Liver (tissue), 3 donors: ENCODE measurements at regions not wholly inside any gene's neighbourhood (a gene's known extent, or its start where the extent isn't known, plus 50 kb on each side); places are given as distances from the start of the nearest gene placed in this dataset.

Experiments used
- HNF4G ChIP-seq: IDR thresholded peaks from 2 replicates; pipeline ENCODE4 v1.6.1; 2016; ENCODE audit warnings: antibody characterized with exemption
- JUND ChIP-seq, 2 donors: IDR thresholded peaks; 2 replicates each; pipeline ENCODE4 v1.6.1; 2016; ENCODE audit warnings: antibody characterized with exemption in 2 of 2
- RXRA ChIP-seq, 2 donors: IDR thresholded peaks; 2 replicates each; pipeline ENCODE4 v1.6.1; 2017 to 2018; ENCODE audit warnings: antibody characterized with exemption in 2 of 2, mild to moderate bottlenecking in 1 of 2
- TAF1 ChIP-seq: conservative IDR thresholded peaks from 2 replicates; pipeline ENCODE4 v1.6.1; 2016; ENCODE audit warnings: antibody characterized with exemption, mild to moderate bottlenecking
- YY1 ChIP-seq: IDR thresholded peaks from 2 replicates; pipeline ENCODE4 v1.6.1; 2016; ENCODE audit warnings: antibody characterized with exemption, mild to moderate bottlenecking
- TF ChIP-seq, protein P1 (sequence below): fragments of 150-350 bp; IDR thresholded peaks from 2 replicates; pipeline ENCODE4 v1.5.1; 2017; ENCODE audit warnings: improper control_type of control experiment, low read depth, low read length; ENCODE audit not compliant: missing input control
- TF ChIP-seq, protein P2 (sequence below): IDR thresholded peaks from 2 replicates; pipeline ENCODE4 v1.6.1; 2016; ENCODE audit warnings: antibody characterized with exemption, mild to moderate bottlenecking
- TF ChIP-seq, protein P3 (sequence below): IDR thresholded peaks from 2 replicates; pipeline ENCODE4 v1.6.1; 2016; ENCODE audit warnings: antibody characterized with exemption
- TF ChIP-seq, protein P4 (sequence below): IDR thresholded peaks from 2 replicates; pipeline ENCODE4 v1.6.1; 2016; ENCODE audit warnings: antibody characterized with exemption
- donor health status: healthy.
- donor health status: healthy.

DNA sequence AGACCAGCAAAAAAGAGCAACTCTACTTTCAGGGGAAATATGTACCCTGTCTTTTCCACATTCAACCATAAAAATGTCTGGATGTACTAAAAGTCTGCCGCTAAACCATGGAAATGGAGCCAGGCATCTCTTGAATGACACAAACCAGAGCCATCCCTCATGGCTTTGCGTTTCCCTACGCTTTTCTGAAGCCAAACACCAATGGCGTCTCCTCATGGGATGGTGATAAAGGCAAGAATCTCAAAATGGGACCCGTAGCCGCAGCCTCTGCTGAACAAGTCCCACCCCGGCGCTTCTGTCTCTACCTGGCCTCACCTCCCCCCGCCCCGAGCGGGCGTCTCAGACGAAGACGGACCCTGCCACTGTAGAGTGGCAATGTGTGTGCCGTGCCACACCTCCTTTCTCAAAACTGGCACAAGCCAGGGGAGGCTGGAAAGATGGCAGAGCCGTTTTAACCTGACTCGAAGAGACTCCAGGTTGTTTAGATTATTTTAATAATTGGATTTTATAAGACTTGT is 80.3 kb upstream of the AFDN start:
- TF ChIP-seq, protein P1, sequence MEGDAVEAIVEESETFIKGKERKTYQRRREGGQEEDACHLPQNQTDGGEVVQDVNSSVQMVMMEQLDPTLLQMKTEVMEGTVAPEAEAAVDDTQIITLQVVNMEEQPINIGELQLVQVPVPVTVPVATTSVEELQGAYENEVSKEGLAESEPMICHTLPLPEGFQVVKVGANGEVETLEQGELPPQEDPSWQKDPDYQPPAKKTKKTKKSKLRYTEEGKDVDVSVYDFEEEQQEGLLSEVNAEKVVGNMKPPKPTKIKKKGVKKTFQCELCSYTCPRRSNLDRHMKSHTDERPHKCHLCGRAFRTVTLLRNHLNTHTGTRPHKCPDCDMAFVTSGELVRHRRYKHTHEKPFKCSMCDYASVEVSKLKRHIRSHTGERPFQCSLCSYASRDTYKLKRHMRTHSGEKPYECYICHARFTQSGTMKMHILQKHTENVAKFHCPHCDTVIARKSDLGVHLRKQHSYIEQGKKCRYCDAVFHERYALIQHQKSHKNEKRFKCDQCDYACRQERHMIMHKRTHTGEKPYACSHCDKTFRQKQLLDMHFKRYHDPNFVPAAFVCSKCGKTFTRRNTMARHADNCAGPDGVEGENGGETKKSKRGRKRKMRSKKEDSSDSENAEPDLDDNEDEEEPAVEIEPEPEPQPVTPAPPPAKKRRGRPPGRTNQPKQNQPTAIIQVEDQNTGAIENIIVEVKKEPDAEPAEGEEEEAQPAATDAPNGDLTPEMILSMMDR, result no peak
- TF ChIP-seq, protein P2, sequence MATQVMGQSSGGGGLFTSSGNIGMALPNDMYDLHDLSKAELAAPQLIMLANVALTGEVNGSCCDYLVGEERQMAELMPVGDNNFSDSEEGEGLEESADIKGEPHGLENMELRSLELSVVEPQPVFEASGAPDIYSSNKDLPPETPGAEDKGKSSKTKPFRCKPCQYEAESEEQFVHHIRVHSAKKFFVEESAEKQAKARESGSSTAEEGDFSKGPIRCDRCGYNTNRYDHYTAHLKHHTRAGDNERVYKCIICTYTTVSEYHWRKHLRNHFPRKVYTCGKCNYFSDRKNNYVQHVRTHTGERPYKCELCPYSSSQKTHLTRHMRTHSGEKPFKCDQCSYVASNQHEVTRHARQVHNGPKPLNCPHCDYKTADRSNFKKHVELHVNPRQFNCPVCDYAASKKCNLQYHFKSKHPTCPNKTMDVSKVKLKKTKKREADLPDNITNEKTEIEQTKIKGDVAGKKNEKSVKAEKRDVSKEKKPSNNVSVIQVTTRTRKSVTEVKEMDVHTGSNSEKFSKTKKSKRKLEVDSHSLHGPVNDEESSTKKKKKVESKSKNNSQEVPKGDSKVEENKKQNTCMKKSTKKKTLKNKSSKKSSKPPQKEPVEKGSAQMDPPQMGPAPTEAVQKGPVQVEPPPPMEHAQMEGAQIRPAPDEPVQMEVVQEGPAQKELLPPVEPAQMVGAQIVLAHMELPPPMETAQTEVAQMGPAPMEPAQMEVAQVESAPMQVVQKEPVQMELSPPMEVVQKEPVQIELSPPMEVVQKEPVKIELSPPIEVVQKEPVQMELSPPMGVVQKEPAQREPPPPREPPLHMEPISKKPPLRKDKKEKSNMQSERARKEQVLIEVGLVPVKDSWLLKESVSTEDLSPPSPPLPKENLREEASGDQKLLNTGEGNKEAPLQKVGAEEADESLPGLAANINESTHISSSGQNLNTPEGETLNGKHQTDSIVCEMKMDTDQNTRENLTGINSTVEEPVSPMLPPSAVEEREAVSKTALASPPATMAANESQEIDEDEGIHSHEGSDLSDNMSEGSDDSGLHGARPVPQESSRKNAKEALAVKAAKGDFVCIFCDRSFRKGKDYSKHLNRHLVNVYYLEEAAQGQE, result no peak
- TF ChIP-seq, protein P3, sequence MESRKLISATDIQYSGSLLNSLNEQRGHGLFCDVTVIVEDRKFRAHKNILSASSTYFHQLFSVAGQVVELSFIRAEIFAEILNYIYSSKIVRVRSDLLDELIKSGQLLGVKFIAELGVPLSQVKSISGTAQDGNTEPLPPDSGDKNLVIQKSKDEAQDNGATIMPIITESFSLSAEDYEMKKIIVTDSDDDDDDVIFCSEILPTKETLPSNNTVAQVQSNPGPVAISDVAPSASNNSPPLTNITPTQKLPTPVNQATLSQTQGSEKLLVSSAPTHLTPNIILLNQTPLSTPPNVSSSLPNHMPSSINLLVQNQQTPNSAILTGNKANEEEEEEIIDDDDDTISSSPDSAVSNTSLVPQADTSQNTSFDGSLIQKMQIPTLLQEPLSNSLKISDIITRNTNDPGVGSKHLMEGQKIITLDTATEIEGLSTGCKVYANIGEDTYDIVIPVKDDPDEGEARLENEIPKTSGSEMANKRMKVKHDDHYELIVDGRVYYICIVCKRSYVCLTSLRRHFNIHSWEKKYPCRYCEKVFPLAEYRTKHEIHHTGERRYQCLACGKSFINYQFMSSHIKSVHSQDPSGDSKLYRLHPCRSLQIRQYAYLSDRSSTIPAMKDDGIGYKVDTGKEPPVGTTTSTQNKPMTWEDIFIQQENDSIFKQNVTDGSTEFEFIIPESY, result no peak
- TF ChIP-seq YY1 (no peak), RXRA (IDR thresholded peaks at IDR 0.05) (no peak), JUND (IDR thresholded peaks at IDR 0.05) (no peak), HNF4G (no peak), TAF1 (no peak)
- TF ChIP-seq, protein P4, sequence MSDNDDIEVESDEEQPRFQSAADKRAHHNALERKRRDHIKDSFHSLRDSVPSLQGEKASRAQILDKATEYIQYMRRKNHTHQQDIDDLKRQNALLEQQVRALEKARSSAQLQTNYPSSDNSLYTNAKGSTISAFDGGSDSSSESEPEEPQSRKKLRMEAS, result no peak
